Mesendoderm (in vitro differentiated cells): ENCODE measurements at regions not wholly inside any gene's neighbourhood (a gene's known extent, or its start where the extent isn't known, plus 50 kb on each side); places are given as distances from the start of the nearest gene placed in this dataset.
A peak's percentile ranks its signal among the peaks of the same experiment; 100 is the strongest.

ENCODE experiments used
- DNase-seq: peaks from one replicate; pipeline ENCODE4 v3.0.0; 2013
- H2AK5ac ChIP-seq: 2 replicates; pipeline ENCODE4 v1.6.1; 2013; ENCODE audit warnings: low read length, inconsistent platforms
- H2BK120ac ChIP-seq: 2 replicates; pipeline ENCODE4 v1.6.1; 2013; ENCODE audit warnings: low read depth, mild to moderate bottlenecking, low read length, moderate library complexity, mixed read lengths
- H2BK15ac ChIP-seq: replicated peaks from 2 replicates; pipeline ENCODE4 v1.6.1; 2013; ENCODE audit warnings: low read depth, mild to moderate bottlenecking, moderate library complexity
- H2BK5ac ChIP-seq: 2 replicates; pipeline ENCODE4 v1.6.1; 2013; ENCODE audit warnings: low read length, inconsistent platforms
- H3K18ac ChIP-seq: 2 replicates; pipeline ENCODE4 v1.6.1; 2013; ENCODE audit warnings: mild to moderate bottlenecking, low read length, mixed read lengths
- H3K23ac ChIP-seq: one replicate; pipeline ENCODE4 v1.6.1; 2013; ENCODE audit warnings: low read length
- H3K27ac ChIP-seq: 2 replicates; pipeline ENCODE4 v1.5.1; 2013; ENCODE audit warnings: low read depth, mild to moderate bottlenecking, inconsistent platforms, low read length, moderate library complexity
- H3K27me3 ChIP-seq: 2 replicates; pipeline ENCODE4 v1.6.1; 2013; ENCODE audit warnings: low read length, control low read depth, mild to moderate bottlenecking, inconsistent platforms; ENCODE audit not compliant: insufficient read depth, poor library complexity
- H3K36me3 ChIP-seq: 2 replicates; pipeline ENCODE4 v1.6.1; 2013; ENCODE audit warnings: low read length, inconsistent platforms; ENCODE audit not compliant: control insufficient read depth, insufficient read depth
- H3K4ac ChIP-seq: one replicate; pipeline ENCODE4 v1.6.1; 2013; ENCODE audit warnings: low read depth, mild to moderate bottlenecking, low read length, moderate library complexity
- H3K4me1 ChIP-seq: 2 replicates; pipeline ENCODE4 v1.6.1; 2013; ENCODE audit warnings: low read depth, low read length, inconsistent platforms; ENCODE audit not compliant: control insufficient read depth
- H3K4me2 ChIP-seq: 2 replicates; pipeline ENCODE4 v1.6.1; 2013; ENCODE audit warnings: low read length
- H3K4me3 ChIP-seq: 2 replicates; pipeline ENCODE4 v1.5.1; 2013; ENCODE audit warnings: mild to moderate bottlenecking, low read length
- H3K56ac ChIP-seq: one replicate; pipeline ENCODE4 v1.6.1; 2013; ENCODE audit warnings: low read length
- H3K79me1 ChIP-seq: 2 replicates; pipeline ENCODE4 v1.6.1; 2013; ENCODE audit warnings: low read length, inconsistent platforms
- H3K79me2 ChIP-seq: 2 replicates; pipeline ENCODE4 v1.6.1; 2013; ENCODE audit warnings: mild to moderate bottlenecking, low read length; ENCODE audit not compliant: control insufficient read depth, insufficient read depth
- H3K9ac ChIP-seq: 2 replicates; pipeline ENCODE4 v1.6.1; 2013; ENCODE audit warnings: low read length, inconsistent platforms
- H4K5ac ChIP-seq: one replicate; pipeline ENCODE4 v1.6.1; 2013; ENCODE audit warnings: low read length
- H4K8ac ChIP-seq: one replicate; pipeline ENCODE4 v1.6.1; 2013; ENCODE audit warnings: low read depth, mild to moderate bottlenecking, control low read depth, low read length, moderate library complexity
- WGBS: extraction: QIAGEN DNeasy Blood & Tissue Kit; methylation state at CpG from one replicate; pipeline ENCODE4 v1.1.7; 2013; ENCODE audit warnings: low lambda C conversion rate, missing lambda C conversion rate; ENCODE audit not compliant: insufficient coverage; ENCODE audit errors: extremely low coverage; 5-methylcytosine and 5-hydroxymethylcytosine counted together

DNA sequence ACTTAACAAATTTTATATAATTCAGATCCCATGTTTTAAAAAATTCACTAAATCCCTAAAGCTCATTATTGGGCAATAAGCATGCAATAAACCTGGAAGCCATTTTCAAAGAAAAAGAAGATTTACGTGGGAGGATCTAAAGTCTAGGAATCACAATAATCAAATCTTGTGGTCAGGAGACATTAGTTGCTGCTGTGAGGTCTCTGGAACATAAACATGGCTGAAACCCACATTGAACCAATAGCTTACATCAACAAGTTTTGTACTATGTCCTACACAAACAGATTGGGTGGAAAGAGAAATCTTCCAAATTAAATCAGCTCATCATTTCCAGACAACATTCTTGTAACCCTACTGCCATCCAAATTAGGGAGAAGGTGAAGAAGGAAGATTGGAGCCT is 121.9 kb upstream of the EPHA3 start:
- H3K18ac ChIP-seq: no peak overlapping the region
- H2AK5ac ChIP-seq: no peak overlapping the region
- no CpG with 5 or more reads among the region's 1 CpG for WGBS
- H3K27ac ChIP-seq: no peak overlapping the region
- H4K8ac ChIP-seq: no peak overlapping the region
- no peak overlapping the region for H2BK120ac ChIP-seq
- no peak overlapping the region for H3K9ac ChIP-seq
- H3K4me3 ChIP-seq: no peak overlapping the region
- H3K4me2 ChIP-seq: no peak overlapping the region
- DNase-seq: no peak
- no peak overlapping the region for H3K4ac ChIP-seq
- no peak overlapping the region for H4K5ac ChIP-seq
- no peaks in the 10 kb centered on the region for H3K36me3 ChIP-seq
- no peak overlapping the region for H3K23ac ChIP-seq
- no peak overlapping the region for H2BK15ac ChIP-seq
- H2BK5ac ChIP-seq: no peak overlapping the region
- H3K27me3 ChIP-seq: no peaks in the 10 kb centered on the region
- no peaks in the 10 kb centered on the region for H3K4me1 ChIP-seq
- no peaks in the 10 kb centered on the region for H3K79me2 ChIP-seq
- H3K79me1 ChIP-seq: no peaks in the 10 kb centered on the region
- no peak overlapping the region for H3K56ac ChIP-seq

- no peaks in the 10 kb centered on the region for H3K79me2 ChIP-seq
- no peak overlapping the region for H3K9ac ChIP-seq
- no peak overlapping the region for H3K27ac ChIP-seq
- no peak overlapping the region for H3K4me2 ChIP-seq
- no peak overlapping the region for H3K4ac ChIP-seq
- H2BK15ac ChIP-seq: no peak overlapping the region
- H3K4me3 ChIP-seq: no peak overlapping the region
- no peak overlapping the region for H2BK5ac ChIP-seq
- WGBS: no CpG with 5 or more reads among the region's 2 CpGs
- no peak overlapping the region for H3K56ac ChIP-seq
- no peak for DNase-seq
- no peaks in the 10 kb centered on the region for H3K79me1 ChIP-seq
- H4K8ac ChIP-seq: no peak overlapping the region
- H4K5ac ChIP-seq: no peak overlapping the region
- H3K4me1 ChIP-seq: no peaks in the 10 kb centered on the region
- H3K18ac ChIP-seq: no peak overlapping the region
- H3K27me3 ChIP-seq: no peaks in the 10 kb centered on the region
- no peaks in the 10 kb centered on the region for H3K36me3 ChIP-seq
- no peak overlapping the region for H2BK120ac ChIP-seq
- H2AK5ac ChIP-seq: no peak overlapping the region
- H3K23ac ChIP-seq: no peak overlapping the region
Observed at GRCh38 chr3:88986834-88987233, 120.6 kb upstream of the EPHA3 start.

DNA sequence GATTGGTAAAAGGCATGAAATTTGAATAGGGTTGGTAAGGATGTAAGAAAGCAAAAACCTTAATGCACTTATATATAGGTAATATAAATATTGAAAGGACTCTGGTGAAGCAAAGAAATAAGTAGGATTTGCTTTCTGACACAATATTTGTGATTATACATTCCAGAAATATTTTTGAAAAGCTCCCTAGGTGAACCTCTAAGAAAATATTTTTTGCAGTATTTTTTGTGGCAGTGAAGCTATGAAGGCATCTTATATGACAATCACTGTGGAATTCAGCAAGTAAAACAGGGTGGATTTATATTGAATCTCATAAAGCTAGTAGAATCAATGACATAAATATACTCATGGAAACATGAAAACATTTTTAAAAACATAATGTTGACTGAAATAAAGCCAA is 119.6 kb upstream of the EPHA3 start:
- Histone ChIP-seq H3K18ac (no peak overlapping the region), H3K79me1 (no peaks in the 10 kb centered on the region), H3K4me2 (no peak overlapping the region), H2BK15ac (no peak overlapping the region), H2AK5ac (no peak overlapping the region), H3K4me3 (no peak overlapping the region), H3K79me2 (no peaks in the 10 kb centered on the region), H4K8ac (no peak overlapping the region), H2BK120ac (no peak overlapping the region), H3K23ac (no peak overlapping the region), H3K36me3 (no peaks in the 10 kb centered on the region), H3K9ac (no peak overlapping the region), H2BK5ac (no peak overlapping the region), H3K27ac (no peak overlapping the region), H3K4ac (no peak overlapping the region), H3K27me3 (no peaks in the 10 kb centered on the region), H4K5ac (no peak overlapping the region), H3K56ac (no peak overlapping the region), H3K4me1 (no peaks in the 10 kb centered on the region)
- no peak for DNase-seq

DNA sequence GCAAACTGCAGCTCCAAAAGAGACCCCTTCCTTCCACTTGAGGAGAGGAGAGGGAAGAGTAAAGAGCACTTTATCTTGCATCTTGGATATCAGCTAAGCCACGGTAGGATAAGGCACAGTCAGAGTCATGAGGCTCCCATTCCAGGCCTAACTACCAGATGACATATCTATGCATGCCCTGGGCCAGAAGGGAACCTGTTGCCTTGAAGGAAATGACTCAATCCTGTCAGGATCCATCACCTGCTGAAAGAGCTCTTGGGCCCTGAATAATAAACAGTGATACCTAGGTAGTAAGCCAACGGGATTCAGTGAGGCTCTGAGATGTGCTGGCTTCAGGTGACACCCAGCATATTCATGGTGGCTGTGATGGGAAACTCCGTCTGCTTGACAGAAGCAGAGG is 118.5 kb upstream of the EPHA3 start:
- DNase-seq: peak; percentile 78
- no CpG with 5 or more reads among the region's 3 CpGs for WGBS

GRCh38 chr3:88991496-88991895 is 115.9 kb upstream of the EPHA3 start:
- Histone ChIP-seq H3K79me2 (no peaks in the 10 kb centered on the region), H3K9ac (no peak overlapping the region), H3K27me3 (no peaks in the 10 kb centered on the region), H3K79me1 (no peaks in the 10 kb centered on the region), H3K23ac (no peak overlapping the region), H3K4me1 (no peaks in the 10 kb centered on the region), H3K36me3 (no peaks in the 10 kb centered on the region), H2BK5ac (no peak overlapping the region), H3K4me3 (no peak overlapping the region), H2BK15ac (no peak overlapping the region), H3K27ac (no peak overlapping the region), H4K5ac (no peak overlapping the region), H2AK5ac (no peak overlapping the region), H3K4ac (no peak overlapping the region), H3K18ac (no peak overlapping the region), H4K8ac (no peak overlapping the region), H3K4me2 (no peak overlapping the region), H3K56ac (no peak overlapping the region), H2BK120ac (no peak overlapping the region)
- DNase-seq: no peak

More for the DNA sequence above, 118.5 kb upstream of the EPHA3 start:
- Histone ChIP-seq H3K36me3 (no peaks in the 10 kb centered on the region), H3K27me3 (no peaks in the 10 kb centered on the region), H3K79me1 (no peaks in the 10 kb centered on the region), H2BK5ac (no peak overlapping the region), H3K79me2 (no peaks in the 10 kb centered on the region), H2BK15ac (no peak overlapping the region), H3K23ac (no peak overlapping the region), H2AK5ac (no peak overlapping the region), H3K4me3 (no peak overlapping the region), H4K8ac (no peak overlapping the region), H2BK120ac (no peak overlapping the region), H4K5ac (no peak overlapping the region), H3K27ac (no peak overlapping the region), H3K18ac (no peak overlapping the region), H3K9ac (no peak overlapping the region), H3K4me1 (no peaks in the 10 kb centered on the region), H3K4ac (no peak overlapping the region), H3K4me2 (no peak overlapping the region), H3K56ac (no peak overlapping the region)

- Histone ChIP-seq H2BK5ac (no peak overlapping the region), H4K5ac (no peak overlapping the region), H2AK5ac (no peak overlapping the region), H3K4me2 (no peak overlapping the region), H4K8ac (no peak overlapping the region), H3K9ac (no peak overlapping the region), H3K27ac (no peak overlapping the region), H3K4me3 (no peak overlapping the region), H2BK15ac (no peak overlapping the region), H2BK120ac (no peak overlapping the region), H3K4ac (no peak overlapping the region), H3K36me3 (no peaks in the 10 kb centered on the region), H3K18ac (no peak overlapping the region), H3K79me2 (no peaks in the 10 kb centered on the region), H3K4me1 (no peaks in the 10 kb centered on the region), H3K27me3 (no peaks in the 10 kb centered on the region), H3K56ac (no peak overlapping the region), H3K79me1 (no peaks in the 10 kb centered on the region), H3K23ac (no peak overlapping the region)
- WGBS: no CpG with 5 or more reads among the region's 3 CpGs
- DNase-seq: no peak
Observed at GRCh38 chr3:88996691-88997090, 110.7 kb upstream of the EPHA3 start.
